AG08396 (cell line): ENCODE measurements at regions not wholly inside any gene's neighbourhood (a gene's known extent, or its start where the extent isn't known, plus 50 kb on each side); places are given as distances from the start of the nearest gene placed in this dataset.
A peak's percentile ranks its signal among the peaks of the same experiment; 100 is the strongest.
"Not testable (repeated sequence)": the region's sequence is repeated elsewhere in the genome, so short reads cannot be mapped to it uniquely, and the experiment has no call there.

Experiments
- DNase-seq: peaks from one replicate; pipeline ENCODE4 v3.0.0; 2012; ENCODE audit warnings: low spot score, mixed read lengths

GRCh38 chr4:81375745-81376144 is 96.0 kb downstream of the RASGEF1B start:
- DNase-seq, result no peak

- no peak for DNase-seq
These were observed 101.8 kb downstream of the RASGEF1B start for GRCh38 chr4:81369886-81370285.

- DNase-seq, result no peak
These were observed 104.9 kb downstream of the RASGEF1B start for GRCh38 chr4:81366779-81367178.

- DNase-seq, result no peak
These were observed 111.0 kb downstream of the RASGEF1B start for GRCh38 chr4:81360737-81361136.

- peak; percentile 24 for DNase-seq
These were observed 112.5 kb downstream of the RASGEF1B start for GRCh38 chr4:81359207-81359606.

GRCh38 chr4:81358154-81358553 is 113.6 kb downstream of the RASGEF1B start:
- no peak for DNase-seq

- no peak for DNase-seq
These were observed 115.1 kb downstream of the RASGEF1B start for GRCh38 chr4:81356621-81357020.

GRCh38 chr4:81355136-81355535 is 116.6 kb downstream of the RASGEF1B start:
- no peak for DNase-seq

- DNase-seq, result no peak
These were observed 117.8 kb downstream of the RASGEF1B start for GRCh38 chr4:81353861-81354260.

GRCh38 chr4:81352446-81352835 is 119.3 kb downstream of the RASGEF1B start:
- peak; percentile 31 for DNase-seq

- peak; percentile 41 for DNase-seq
These were observed 119.9 kb downstream of the RASGEF1B start for GRCh38 chr4:81351654-81352445.

GRCh38 chr4:81350040-81350439 is 121.7 kb downstream of the RASGEF1B start:
- no peak for DNase-seq

- no peak for DNase-seq
These were observed 123.0 kb downstream of the RASGEF1B start for GRCh38 chr4:81348778-81349094.

GRCh38 chr4:81348086-81348777 is 123.5 kb downstream of the RASGEF1B start:
- DNase-seq, result no peak

GRCh38 chr4:81346719-81347118 is 125.0 kb downstream of the RASGEF1B start:
- no peak for DNase-seq

GRCh38 chr4:81343536-81343935 is 128.2 kb downstream of the RASGEF1B start:
- DNase-seq, result no peak

- DNase-seq, result no peak
These were observed 128.0 kb upstream of the PRKG2 start for GRCh38 chr4:81343046-81343445.

- no peak for DNase-seq
These were observed 122.2 kb upstream of the PRKG2 start for GRCh38 chr4:81337211-81337610.

- no peak for DNase-seq
These were observed 120.3 kb upstream of the PRKG2 start for GRCh38 chr4:81335122-81335912.

GRCh38 chr4:81330018-81330417 is 115.0 kb upstream of the PRKG2 start:
- DNase-seq, result no peak

GRCh38 chr4:81326581-81326980 is 111.6 kb upstream of the PRKG2 start:
- no peak for DNase-seq

GRCh38 chr4:81324594-81324993 is 109.6 kb upstream of the PRKG2 start:
- not testable (repeated sequence) for DNase-seq

GRCh38 chr4:81319657-81320056 is 104.6 kb upstream of the PRKG2 start:
- DNase-seq, result no peak
